ENCODE measurements at regions not wholly inside any gene's neighbourhood (a gene's known extent, or its start where the extent isn't known, plus 50 kb on each side); places are given as distances from the start of the nearest gene placed in this dataset.

DNA sequence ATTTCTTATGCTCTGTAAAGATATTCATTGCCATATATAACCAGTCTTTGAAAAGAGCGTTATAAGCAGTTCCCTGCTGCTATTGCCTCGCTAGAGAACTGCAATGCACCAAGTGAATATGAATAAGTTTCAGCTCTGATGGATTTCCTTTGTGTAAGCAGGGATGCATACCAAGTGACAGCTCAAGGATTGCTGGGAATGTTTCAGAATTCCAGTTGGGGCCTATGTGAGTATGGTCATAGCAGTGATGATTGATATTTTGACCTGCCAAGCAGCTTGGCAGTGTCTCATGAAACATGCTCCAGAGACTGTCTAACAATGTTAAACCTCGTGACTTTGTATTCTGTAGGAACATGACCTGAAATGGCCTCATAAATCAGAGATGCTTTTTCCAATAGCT, 312.6 kb downstream of the C11orf87 start:
- DNase-seq (ENCODE audit: low read depth, low spot score) (no peak), FAIRE-seq (no peak), ATAC-seq (no peak)
- H2AFZ ChIP-seq (ENCODE audit: control insufficient read depth, low read depth, low read length): no peak overlapping the region
- ChIA-PET RAD21 (ENCODE audit: unreplicated experiment) (no interaction called here), CTCF (no interaction called here), POLR2A (no interaction called here), SMC1A (ENCODE audit: uncharacterized antibody, unreplicated experiment) (interaction anchor here (0.5 kb wide), 1 partner anchor 355 kb away, joined by 3 read pairs; no protein-coding TSS in a partner anchor)
- H4K20me1 ChIP-seq (ENCODE audit: control insufficient read depth, insufficient read depth): no peaks in the 10 kb centered on the region
- in situ Hi-C loops (cut with MboI): no loop called here
- WGBS (ENCODE audit: insufficient coverage, insufficient replicate concordance, low lambda C conversion rate, missing lambda C conversion rate): 1% methylated on average over 3 of the region's 3 CpGs
- H3K4me3 ChIP-seq: no peak overlapping the region
- intact Hi-C loops (cut with micrococcal nuclease; ENCODE audit: unreplicated experiment): no loop called here
- TF ChIP-seq MYB (IDR thresholded peaks at IDR 0.05; ENCODE audit: borderline replicate concordance, low read depth, low read length): no peak
- no peak for TF ChIP-seq CEBPB (IDR thresholded peaks at IDR 0.05; ENCODE audit: borderline replicate concordance in 1 of 2, low read depth in 2 of 2, low read length in 2 of 2)
- TF ChIP-seq NFIC (IDR thresholded peaks at IDR 0.05; ENCODE audit: low read depth, low read length): no peak
- TF ChIP-seq BCL11A (IDR thresholded peaks at IDR 0.05; ENCODE audit: low read depth, low read length): no peak
- TF ChIP-seq CHD1 (IDR thresholded peaks at IDR 0.05; ENCODE audit: low read depth, low read length): no peak
- no peak for TF ChIP-seq ZNF207 (IDR thresholded peaks at IDR 0.05; ENCODE audit: borderline replicate concordance)
- no peak for TF ChIP-seq SIX5 (IDR thresholded peaks at IDR 0.05; ENCODE audit: low read depth, low read length, severe bottlenecking)
- TF ChIP-seq, protein P1, sequence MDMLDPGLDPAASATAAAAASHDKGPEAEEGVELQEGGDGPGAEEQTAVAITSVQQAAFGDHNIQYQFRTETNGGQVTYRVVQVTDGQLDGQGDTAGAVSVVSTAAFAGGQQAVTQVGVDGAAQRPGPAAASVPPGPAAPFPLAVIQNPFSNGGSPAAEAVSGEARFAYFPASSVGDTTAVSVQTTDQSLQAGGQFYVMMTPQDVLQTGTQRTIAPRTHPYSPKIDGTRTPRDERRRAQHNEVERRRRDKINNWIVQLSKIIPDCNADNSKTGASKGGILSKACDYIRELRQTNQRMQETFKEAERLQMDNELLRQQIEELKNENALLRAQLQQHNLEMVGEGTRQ (IDR thresholded peaks at IDR 0.05; ENCODE audit: borderline replicate concordance, low read depth, low read length): no peak
- TF ChIP-seq NBN (IDR thresholded peaks at IDR 0.05): no peak
- no peak for TF ChIP-seq FOXK2 (IDR thresholded peaks at IDR 0.05)
- TF ChIP-seq ASH2L (IDR thresholded peaks at IDR 0.05; ENCODE audit: borderline replicate concordance, low read depth): no peak
- TF ChIP-seq BHLHE40 (IDR thresholded peaks at IDR 0.05; ENCODE audit: borderline replicate concordance in 1 of 2, low read depth in 2 of 2, low read length in 1 of 2): no peak
- no peak for TF ChIP-seq NKRF (conservative IDR thresholded peaks at IDR 0.05)
- TF ChIP-seq TARDBP (IDR thresholded peaks at IDR 0.05; ENCODE audit: borderline replicate concordance): no peak
- no peak for TF ChIP-seq LARP7 (IDR thresholded peaks at IDR 0.05)
- no peak for TF ChIP-seq ZBED1 (IDR thresholded peaks at IDR 0.05; ENCODE audit: borderline replicate concordance)
- TF ChIP-seq BMI1 (IDR thresholded peaks at IDR 0.05; ENCODE audit: borderline replicate concordance): no peak
- H3K27ac ChIP-seq (ENCODE audit: control insufficient read depth, insufficient read depth): no peak overlapping the region
- H3K9me3 ChIP-seq (replicated peaks; ENCODE audit: control insufficient read depth, insufficient read depth, low read length): no peaks in the 10 kb centered on the region
- H3K36me3 ChIP-seq (ENCODE audit: control insufficient read depth in 2 of 2, insufficient read depth in 2 of 2, low read length in 1 of 2): no peaks in the 10 kb centered on the region
- no peak overlapping the region for H3K9ac ChIP-seq (ENCODE audit: control insufficient read depth, insufficient read depth, low read length)
- no peaks in the 10 kb centered on the region for H3K79me2 ChIP-seq (ENCODE audit: control insufficient read depth, insufficient read depth, low read length)
- no peaks in the 10 kb centered on the region; a peak in 2 of 4 replicates for H3K27me3 ChIP-seq (replicated peaks in 1 of 2; ENCODE audit: control insufficient read depth in 2 of 2, insufficient read depth in 2 of 2, low read length in 1 of 2)
- no peak overlapping the region for H3K4me2 ChIP-seq (ENCODE audit: control insufficient read depth, insufficient read depth)
- no TSS peak for BruUV-seq (replicated peaks)
- H3K4me1 ChIP-seq (ENCODE audit: control insufficient read depth, insufficient read depth, low read length): no peaks in the 10 kb centered on the region
